Testis (tissue), 2 donors: ENCODE measurements at regions not wholly inside any gene's neighbourhood (a gene's known extent, or its start where the extent isn't known, plus 50 kb on each side); places are given as distances from the start of the nearest gene placed in this dataset.

Source experiments
- POLR2A ChIP-seq: fragments of 450-650 bp; IDR thresholded peaks from one replicate; pipeline ENCODE4 v1.6.1; 2017; ENCODE audit warnings: antibody characterized with exemption, mild to moderate bottlenecking, moderate library complexity
- TF ChIP-seq, protein P1 (sequence below), 3 experiments: fragments of 450-650 bp in 2 of 3; fragments of 200-600 bp in 1 of 3; sonication (generic) in 1 of 3; IDR thresholded peaks; one replicate each; pipeline ENCODE4 v1.5.1; 2016 to 2019; ENCODE audit warnings: antibody characterized with exemption in 3 of 3, mild to moderate bottlenecking in 2 of 3, moderate library complexity in 1 of 3

GRCh38 chr13:111022241-111022640 is 92.9 kb upstream of the ARHGEF7 start:
- TF ChIP-seq, protein P1, sequence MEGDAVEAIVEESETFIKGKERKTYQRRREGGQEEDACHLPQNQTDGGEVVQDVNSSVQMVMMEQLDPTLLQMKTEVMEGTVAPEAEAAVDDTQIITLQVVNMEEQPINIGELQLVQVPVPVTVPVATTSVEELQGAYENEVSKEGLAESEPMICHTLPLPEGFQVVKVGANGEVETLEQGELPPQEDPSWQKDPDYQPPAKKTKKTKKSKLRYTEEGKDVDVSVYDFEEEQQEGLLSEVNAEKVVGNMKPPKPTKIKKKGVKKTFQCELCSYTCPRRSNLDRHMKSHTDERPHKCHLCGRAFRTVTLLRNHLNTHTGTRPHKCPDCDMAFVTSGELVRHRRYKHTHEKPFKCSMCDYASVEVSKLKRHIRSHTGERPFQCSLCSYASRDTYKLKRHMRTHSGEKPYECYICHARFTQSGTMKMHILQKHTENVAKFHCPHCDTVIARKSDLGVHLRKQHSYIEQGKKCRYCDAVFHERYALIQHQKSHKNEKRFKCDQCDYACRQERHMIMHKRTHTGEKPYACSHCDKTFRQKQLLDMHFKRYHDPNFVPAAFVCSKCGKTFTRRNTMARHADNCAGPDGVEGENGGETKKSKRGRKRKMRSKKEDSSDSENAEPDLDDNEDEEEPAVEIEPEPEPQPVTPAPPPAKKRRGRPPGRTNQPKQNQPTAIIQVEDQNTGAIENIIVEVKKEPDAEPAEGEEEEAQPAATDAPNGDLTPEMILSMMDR (IDR thresholded peaks at IDR 0.05) = no peak
- no peak for TF ChIP-seq POLR2A
